ENCODE measurements at regions not wholly inside any gene's neighbourhood (a gene's known extent, or its start where the extent isn't known, plus 50 kb on each side); places are given as distances from the start of the nearest gene placed in this dataset.

DNA sequence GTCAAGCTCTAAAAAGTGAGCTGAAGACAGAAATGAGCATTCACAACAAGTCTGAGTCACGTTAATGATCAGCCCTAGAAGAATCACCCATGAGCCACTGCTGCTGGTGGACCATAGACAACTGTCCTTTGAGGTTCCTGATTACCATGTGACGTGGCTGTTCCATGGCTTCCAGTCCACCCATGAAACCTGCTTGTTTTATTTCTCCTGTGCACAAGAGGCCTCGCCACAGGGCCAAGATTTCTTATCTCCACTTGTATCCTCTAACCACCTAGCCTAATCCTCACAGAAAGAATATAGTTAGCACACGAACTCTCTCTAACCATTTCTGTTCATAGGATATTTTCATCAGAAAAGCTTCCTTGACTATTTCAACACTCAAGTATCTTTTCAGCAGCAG lies 242.7 kb downstream of the MREG start:
- DNase-seq (ENCODE audit: low spot score) = no peak

DNA sequence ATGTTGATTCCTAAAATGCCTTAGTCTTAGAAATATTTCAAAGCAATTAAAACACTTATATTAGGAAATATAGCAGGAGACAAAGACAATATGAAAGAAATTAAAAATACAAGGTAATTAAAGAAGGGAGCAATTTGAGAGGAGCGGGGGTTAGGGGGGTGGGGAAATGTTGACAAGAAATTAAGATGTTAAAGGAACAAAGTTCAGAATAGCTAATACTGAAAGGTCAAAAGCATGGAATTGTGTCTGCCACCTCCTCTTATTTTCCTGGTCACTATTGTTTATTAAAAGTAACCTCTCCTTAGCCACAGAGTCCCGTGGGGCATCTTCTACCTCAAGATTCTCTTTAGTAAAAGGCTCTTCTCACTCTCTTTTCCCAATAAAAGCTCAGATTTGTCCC lies 244.1 kb downstream of the MREG start:
- no peak for DNase-seq (ENCODE audit: low spot score)

DNA sequence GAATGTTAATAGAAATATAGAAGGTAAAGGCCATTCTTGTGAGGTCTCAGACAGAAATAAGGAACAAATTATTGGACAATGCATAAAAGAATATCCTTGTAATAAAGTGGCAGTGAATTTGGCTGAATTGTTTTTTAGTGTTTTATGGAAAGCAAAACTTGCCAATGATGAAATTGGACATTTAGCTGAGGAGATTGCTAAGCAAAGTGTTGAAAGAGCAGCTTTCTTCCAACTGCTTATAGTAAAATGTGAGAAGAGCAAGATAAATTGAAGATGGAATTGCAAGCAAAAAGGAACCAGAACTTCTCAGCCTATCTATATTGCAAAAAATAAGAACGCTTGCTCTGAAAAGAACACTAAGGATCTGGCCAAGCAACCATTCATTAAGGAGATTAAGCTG lies 245.7 kb downstream of the MREG start:
- no peak for DNase-seq (ENCODE audit: low spot score)

DNA sequence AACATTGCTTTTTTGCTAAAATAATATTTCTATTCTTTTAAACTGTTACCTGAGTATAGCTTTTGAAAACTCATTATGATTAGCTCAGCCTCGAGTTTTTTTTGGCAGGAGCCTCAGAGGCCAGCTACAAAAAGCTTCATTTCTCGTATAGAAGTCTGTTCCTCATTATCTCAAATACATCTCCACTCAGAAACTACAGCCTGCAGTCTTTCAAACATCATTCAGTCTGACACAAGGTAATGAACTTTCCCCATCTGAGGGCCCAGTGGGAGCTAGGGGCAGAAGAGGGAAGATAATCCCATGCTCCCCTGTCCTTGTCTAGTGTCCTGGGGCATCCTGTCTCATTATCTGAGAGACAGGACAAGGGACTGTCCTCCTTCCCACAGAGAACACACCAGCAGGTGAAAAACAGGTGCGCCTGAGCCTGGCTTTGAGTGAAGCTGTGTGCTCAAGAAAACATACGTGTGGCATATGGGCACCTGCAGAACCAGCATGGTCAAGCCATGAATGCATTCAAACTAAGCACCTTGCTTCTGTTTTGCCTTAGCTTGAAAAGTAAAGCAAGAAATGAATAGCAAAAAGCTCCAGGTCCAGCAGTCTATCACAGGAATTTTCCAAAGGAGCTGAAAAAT lies 247.5 kb downstream of the MREG start:
- no peak for DNase-seq (ENCODE audit: low spot score)

DNA sequence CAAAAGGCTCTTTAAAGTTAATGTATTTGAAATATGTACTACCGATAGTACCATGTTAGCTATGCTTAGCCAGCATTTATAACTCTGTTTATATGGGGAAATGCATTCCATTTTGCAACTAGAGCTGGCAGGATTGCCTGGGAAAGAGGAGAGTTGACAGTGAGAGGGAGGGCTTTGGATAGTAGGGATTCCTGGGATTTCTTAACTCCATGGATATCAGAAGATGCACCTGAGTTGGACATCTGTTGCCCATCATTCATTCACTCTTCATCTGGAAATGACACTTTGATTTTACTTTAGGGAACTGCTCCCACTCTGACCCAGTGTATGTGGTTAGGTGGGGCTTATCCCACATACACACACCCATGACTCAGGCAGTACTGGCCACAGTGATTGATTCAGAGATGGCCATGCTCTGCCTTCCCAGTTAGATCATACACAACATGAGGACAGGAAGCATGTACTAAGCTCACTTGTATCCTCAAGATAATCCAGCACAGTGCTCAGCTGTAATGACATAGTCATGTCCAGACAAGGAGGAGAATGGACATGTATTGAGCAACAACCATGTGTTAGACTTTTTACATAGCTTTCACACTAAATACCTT lies 248.8 kb downstream of the MREG start:
- DNase-seq (ENCODE audit: low spot score) = no peak

DNA sequence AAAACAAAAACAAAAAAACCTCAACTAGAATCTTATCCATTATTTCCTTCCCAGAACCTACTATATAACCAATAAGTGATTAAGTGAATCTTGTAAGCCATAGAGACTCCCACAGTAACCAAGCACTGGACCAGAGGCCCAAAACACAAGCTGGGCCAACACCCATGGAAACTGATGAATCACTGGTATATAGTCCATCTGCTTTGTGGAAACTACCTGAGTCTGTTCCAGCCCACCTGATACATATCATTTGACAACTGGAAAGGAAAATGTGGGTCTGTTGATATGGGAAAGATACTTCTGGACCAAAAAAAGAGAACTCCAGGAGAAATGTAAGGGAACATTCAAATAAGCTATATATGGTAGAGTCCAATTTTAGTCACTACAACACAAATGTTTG lies 252.8 kb downstream of the MREG start:
- no peak for DNase-seq (ENCODE audit: low spot score)

DNA sequence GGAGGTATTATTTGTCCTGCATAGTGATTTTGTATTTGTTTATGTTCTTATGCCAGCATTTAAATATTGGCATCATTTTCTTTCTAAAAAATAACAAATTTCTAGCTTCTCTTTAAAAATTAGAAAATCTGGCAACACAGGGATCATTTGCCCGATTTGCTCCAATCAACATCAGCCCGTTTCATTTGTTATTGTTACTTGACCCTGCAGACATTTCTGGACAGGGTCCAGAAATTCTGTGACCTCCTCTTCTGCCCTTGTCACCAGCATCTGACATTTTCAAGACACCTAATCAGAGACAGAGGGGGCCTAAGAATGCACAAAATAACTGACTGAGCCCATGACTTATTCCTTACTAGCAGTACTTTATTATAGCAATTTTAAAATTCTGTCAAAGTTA lies 253.3 kb downstream of the MREG start:
- no peak for DNase-seq (ENCODE audit: low spot score)

DNA sequence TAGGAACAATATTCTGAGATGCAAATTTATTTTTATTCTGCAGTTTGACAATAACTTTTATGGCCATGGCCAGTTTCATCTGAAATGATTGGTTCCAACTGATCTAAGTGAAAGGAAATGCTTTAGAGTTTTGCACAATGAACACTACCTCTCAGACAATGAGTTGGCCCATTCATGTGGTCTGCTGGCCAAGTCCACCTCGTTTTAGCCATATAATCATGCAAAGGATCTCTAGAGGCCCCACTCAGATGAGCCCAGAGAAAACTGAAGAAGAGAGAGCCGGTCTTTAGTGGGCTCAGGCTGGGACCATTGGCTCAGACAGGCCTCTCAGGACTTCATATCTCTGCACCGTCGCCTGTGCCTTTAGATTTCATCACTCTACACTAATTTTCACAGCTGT lies 254.7 kb downstream of the MREG start:
- DNase-seq (ENCODE audit: low spot score) = no peak

DNA sequence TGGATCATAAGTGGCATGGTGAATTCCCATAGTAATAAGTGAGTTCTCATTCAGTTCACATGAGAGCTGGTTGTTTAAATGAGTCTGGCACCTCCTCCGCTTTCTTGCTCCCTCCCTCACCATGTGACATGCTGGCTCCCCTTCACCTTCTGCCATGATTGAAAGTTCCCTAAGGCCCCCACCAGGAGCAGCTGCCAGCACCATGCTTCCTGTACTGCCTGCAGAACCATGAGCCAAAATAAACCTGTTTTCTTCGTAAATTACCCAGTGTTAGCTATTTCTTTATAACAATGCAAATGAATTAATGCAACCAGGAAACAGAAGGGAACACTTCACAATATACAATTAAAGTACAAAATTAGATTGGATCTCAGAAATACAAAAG lies 257.0 kb downstream of the MREG start:
- no peak for DNase-seq (ENCODE audit: low spot score)

DNA sequence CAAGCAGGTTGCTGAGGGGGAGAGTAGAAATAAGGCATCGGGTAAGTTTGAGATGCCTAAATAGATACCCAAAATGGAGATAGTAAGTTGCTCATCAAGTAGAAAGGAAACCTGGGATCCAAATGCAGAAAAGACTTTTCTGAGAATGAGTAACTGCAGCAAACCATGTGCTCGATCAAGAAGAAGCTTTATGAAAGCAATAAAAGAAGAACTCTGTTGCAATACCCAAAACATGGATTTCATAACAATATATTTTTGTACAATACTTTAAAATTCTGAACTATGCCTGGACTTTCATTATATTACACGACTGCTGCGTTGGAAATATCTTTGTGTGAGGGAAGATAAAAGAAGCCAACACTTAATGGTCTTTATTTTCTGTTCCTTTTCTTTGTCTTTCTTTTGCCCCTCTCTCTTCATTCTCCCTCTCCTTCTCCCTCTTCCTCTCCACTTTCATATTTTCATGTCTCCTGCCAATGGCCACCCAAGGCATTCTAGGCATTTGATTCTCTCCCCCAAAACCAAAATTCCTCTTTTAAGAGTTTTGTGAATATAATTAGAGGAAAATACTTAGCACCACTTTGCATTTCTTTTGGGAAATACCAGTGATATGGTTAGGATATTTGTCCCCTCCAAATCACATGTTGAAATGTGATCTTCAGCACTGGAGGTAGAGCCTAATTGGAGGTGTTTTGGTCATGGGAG lies 257.6 kb downstream of the MREG start:
- no peak for DNase-seq (ENCODE audit: low spot score)

DNA sequence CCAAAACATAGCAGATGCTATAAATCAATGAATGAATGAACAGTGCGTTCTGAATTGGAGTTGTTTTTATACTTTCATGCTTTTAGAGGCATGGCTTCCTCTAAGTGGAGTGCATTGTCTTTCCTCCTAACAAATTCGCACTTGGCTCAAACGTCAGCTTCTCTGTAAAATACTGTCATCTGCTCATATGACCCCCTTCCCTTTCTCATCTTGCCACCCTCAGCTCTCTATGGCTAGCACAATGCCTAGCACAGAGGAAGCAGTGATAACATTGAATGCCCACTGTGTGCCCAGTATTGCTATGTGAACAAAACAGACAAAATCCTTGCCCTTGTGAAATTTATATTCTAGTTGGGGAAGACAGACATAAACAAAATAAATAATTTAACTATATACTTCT lies 258.8 kb downstream of the MREG start:
- DNase-seq (ENCODE audit: low spot score) = no peak

DNA sequence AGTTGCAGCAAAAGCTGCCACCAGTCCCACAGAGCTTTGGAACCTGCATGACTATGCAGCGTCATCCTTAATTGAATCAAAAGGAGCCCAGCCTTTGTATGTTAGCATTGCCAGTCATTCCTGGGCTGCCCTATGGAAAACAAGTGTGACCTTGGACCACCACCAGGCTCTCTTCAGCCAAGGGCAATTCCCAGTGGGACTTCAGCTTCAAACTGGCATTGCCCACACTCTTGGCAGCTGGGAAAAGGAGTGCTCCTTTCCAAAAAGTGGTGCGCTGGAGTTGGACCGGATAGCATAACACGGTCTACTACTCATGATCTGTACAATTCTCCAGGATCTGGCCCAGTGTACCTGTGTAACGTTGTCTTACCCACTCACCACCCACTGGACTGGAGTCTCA lies 259.5 kb downstream of the MREG start:
- DNase-seq (ENCODE audit: low spot score) = no peak

DNA sequence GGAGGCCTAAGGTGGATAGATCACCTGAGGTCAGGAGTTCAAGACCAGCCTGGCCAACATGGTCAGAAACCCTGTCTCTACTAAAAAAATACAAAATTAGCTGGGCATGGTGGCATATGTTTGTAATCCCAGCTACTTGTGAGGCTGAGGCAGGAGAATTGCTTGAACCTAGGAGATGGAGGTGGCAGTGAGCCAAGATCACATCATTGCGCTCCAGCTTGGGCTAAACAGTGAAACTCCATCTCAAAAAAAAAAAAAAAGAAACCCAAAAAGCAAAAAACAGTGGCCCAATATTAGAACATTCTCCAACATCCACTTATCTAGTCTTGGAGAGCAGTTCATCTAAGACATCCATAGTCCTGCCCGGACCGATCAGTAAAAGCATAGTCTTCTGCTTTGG lies 260.4 kb downstream of the MREG start:
- DNase-seq (ENCODE audit: low spot score) = no peak

DNA sequence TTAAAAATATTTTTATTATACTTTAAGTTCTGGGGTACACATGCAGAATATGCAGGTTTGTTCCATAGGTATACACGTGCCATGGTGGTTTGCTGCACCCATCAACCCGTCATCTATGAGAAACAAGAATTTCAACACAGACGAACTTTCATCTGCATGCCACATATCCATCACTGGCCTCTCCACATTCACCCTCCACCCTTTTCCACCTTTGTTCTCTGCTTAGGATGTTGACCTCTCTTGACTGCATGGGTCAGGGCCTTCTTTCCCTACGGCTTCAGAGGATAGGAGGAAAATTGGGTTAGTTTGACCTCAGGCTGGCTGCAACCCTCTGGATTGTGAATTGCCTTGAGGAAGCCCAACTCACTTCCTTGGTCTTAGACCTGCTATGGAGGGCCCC lies 260.9 kb downstream of the MREG start:
- DNase-seq (ENCODE audit: low spot score) = no peak

DNA sequence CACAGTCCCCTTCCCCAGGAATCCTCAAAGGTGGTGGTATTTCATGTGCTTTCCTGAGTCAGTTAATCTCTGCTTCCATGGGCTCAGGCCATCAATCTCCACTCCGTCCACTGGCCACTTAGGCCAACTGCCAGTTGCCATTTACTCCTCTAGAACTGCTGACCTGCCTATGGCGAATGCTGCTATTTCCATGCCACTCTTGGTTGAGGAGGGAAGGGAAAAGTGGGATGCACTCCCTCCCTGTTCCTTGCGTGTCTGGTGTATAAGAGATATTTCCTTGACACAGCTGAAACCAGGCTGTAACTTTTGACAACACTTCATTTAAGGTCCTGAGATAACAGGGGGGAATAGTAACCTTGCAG lies 261.5 kb downstream of the MREG start:
- DNase-seq (ENCODE audit: low spot score) = no peak

DNA sequence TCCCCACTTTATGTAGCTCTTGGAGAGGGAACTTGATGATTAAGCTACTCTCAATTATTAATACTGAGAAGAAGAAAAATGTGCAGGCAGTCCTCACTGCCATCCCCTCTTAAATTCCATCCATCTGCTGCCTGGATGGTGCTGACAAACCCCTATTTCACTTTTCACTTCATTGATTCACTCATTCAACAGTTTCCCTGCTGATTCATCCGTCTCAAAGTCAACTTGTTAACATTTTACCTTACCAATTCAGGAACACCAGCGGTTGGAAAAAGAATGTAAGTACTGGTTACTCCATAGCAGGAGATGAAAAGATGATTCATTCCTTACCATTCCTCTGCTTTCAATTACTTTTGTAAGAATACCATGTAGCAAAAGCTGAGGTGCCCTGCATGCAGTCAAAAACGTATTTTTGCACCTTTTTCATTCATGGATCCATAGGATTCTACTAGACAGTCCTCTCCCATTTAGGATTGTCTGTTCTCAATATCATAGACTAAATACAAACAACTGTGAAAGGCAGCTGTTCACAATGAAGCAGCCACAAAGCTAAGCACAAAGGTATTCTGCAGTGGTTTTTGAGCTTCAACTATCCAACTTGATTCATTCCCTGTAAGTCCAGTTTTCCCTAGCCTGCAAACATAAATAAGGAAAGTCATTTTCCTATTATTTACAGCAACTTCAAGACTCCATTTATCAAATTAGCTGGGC lies 262.0 kb downstream of the MREG start:
- DNase-seq (ENCODE audit: low spot score) = no peak

DNA sequence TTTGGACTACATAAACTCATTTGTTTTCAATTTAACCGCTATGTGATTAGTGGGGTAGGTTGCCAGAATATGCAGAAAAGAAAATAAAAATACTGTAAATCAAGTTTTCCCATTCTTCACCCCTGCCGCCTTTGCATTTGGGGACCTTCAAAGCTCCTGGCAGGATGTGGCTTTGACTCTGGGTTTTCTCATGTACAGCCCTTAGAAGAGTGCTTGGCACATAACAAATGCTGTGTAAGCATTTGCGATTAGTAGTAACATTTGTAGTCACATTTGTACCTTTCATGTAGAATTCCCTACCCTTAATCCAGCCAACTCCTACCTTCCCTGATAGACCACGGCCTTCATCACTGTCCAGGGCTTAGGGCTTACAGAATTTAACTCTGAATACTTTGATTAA lies 262.6 kb downstream of the MREG start:
- no peak for DNase-seq (ENCODE audit: low spot score)

DNA sequence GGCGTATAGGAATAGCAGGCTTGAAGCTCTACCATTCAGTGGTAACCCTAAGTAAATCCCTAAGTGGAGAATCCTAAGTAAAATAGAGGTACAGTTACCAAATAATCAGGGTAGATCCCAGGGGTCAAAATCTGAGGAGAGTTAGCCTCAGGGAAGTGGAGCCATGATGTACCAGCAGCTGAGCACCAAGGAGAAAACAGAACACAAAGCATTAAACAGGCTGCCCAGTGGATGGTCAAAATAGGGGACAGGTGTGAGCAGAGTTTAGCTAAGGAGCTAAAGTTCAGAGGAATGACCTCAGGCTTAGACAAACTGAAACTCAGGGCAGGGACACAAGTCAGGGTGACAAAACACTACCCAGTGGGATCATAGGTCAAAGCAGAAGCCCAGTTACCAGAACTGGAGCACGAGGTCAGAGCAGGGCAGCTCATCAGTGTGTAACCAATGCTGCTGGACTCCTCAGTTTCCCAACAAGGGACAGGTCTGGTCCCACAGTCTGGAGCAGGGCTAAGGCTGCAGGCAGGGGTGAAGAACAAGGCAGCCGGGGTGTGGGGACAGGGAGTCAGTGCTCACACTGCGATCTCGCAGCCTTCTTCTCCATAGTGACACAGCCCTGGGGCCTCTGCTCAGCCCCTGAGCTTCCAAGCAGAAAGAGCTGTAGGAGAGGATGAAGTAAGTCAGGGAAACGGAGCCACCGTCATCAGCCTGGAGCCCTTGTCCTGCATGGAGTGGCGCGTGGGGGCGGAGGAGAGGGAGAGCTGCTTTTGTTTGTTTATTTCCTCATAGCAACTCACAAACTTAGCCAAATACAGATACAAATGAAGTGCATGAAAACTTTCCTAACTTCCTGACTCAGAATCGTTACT lies 264.0 kb downstream of the MREG start:
- DNase-seq (ENCODE audit: low spot score) = no peak

DNA sequence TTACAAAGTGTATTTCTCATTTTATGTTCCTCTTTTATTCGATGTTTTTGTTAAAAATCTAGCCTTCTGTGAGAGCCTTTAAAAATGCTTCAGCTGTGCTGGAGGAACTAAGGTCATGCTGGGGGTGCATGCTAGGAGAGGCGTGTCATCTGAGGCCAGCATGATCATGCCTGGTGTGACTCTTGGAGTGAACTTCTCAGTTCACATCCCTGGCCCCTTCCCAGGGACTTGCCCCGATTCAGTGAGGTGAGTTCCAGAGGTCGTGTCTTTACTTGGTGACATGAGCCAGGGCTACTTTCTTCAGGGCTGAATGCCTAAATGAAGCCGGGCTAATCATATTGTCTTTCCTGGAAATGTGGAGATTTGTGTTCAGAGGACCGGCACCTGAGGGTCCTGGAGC lies 264.9 kb downstream of the MREG start:
- DNase-seq (ENCODE audit: low spot score) = peak; percentile 29

DNA sequence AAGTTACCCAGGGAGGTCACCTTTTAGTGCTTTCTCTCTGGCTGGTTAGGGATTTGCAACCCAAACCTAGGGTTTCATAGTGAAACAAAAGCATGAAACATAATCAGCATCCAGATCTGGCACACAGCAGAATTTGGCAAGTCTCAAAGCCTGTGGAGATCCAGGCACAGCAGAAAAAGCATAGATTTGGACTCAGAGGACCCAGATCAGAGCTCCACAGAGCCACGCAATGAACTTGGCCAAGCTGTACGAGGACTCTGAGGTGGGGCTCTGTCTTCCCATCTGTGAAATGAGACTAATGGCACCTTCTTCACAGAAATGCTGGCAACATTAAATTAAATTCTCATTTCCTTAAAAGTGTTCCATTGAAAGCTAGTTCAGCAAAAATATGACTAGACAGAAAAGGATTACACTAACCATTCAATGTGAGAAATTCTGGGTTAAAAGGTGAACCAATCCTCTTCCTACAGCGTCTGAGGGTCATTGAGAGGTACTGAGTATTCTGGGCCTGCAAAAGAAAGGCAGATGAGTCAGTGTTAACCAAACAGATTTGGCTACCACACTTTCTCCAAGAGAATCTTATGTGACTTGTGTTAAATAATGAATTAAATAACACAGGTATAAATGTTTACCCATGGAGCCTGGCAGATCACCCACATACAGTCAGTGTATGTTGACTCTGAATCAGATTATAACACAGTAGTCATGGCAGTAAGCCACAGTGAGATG lies 266.3 kb downstream of the MREG start:
- DNase-seq (ENCODE audit: low spot score) = no peak

DNA sequence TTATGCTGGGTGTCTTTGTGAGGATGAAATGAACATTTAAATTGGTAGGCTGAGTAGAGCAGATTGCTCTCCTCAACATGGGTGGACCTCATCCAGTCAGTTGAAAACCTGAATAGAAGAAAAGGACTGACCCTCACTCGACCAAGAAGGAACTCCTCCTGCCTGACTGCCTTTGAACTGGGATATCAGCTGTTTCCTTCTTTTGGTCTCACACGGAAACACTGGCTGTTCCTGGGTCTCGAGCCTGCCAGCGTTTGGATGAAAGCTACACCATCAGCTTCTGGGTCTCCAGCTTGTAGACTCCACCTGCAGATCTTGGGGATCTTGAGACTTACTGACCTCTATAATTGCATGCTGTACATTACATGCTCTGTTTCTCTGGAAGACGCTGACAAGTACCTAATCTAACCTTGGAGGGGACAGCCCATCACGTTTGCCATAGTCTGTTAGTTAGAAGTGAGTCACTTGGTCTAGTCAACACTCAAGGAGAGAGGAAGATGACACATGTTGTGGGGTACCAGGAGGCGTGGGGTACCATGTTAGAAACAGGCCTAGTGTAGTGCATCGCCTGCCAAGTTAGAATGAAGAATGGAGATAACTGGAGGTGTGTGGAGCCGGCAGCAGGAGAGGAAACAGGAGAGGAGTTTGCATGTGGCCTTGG lies 267.0 kb downstream of the MREG start:
- DNase-seq (ENCODE audit: low spot score) = no peak
